ENCODE measurements at regions not wholly inside any gene's neighbourhood (a gene's known extent, or its start where the extent isn't known, plus 50 kb on each side); places are given as distances from the start of the nearest gene placed in this dataset.
"Not testable (repeated sequence)": the region's sequence is repeated elsewhere in the genome, so short reads cannot be mapped to it uniquely, and the experiment has no call there.

DNA sequence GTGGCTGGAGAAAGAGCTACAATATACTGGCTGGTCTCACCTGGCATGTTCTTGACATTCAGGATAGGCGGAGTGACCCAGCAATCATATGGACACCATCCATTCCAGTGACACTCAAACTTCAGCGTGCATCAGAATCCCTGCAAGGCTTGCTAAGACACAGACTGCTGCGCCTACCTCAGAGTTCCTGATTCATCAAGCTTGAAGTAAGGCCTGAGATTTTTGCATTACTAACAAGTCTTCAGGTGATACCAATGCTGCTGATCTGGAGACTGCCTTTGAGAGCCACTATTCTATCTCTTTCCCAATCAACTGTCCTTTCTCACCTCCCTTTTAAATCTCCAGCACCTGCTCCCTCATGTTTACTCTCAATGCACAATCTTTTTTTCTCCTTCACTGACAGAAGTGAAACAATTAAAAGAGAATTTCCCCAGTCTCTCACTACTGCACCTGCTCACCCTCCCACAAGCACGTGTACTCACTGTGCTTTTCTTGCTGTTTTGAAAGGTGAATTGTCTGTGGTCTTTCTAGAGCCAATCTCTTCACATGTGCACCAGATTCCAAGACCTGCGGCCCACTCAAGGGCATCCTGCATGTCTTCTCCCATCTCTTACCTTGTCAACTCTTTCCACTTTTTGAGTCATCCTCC lies 519.2 kb downstream of the TTLL7 start:
- not testable (repeated sequence) for H3K27ac ChIP-seq (ENCODE audit: low read length); H3K4me1 ChIP-seq (ENCODE audit: control insufficient read depth, low read depth, low read length); H3K36me3 ChIP-seq (ENCODE audit: control insufficient read depth, low read depth, low read length); H3K9ac ChIP-seq (ENCODE audit: low read length); H3K9me3 ChIP-seq (ENCODE audit: control insufficient read depth, low read depth, low read length); H3K4me3 ChIP-seq (ENCODE audit: low read length); H3K27me3 ChIP-seq (ENCODE audit: control insufficient read depth, insufficient read depth, low read length)

DNA sequence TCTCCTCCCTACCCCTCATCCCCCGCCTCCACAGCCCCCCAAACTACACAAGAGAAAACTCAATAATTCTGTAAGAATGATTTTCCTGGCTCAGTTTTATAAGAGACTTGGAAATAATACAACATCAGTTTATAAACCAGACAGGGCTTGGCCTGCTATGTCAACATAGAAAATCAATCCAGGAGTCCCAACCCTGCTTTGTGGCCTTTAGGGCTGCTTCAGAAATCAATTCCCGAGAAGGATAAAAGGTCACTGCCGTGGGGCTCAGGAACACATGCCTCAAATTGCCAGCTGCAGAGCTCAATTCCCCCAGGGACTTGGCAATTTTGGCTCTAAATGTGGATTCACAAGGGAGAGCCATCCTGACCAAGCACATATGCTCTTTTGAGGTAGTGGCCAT lies 520.8 kb downstream of the TTLL7 start:
- not testable (repeated sequence) for H3K4me1 ChIP-seq (ENCODE audit: control insufficient read depth, low read depth, low read length); H3K36me3 ChIP-seq (ENCODE audit: control insufficient read depth, low read depth, low read length); H3K9ac ChIP-seq (ENCODE audit: low read length); H3K9me3 ChIP-seq (ENCODE audit: control insufficient read depth, low read depth, low read length); H3K27me3 ChIP-seq (ENCODE audit: control insufficient read depth, insufficient read depth, low read length); H3K4me3 ChIP-seq (ENCODE audit: low read length); H3K27ac ChIP-seq (ENCODE audit: low read length)

DNA sequence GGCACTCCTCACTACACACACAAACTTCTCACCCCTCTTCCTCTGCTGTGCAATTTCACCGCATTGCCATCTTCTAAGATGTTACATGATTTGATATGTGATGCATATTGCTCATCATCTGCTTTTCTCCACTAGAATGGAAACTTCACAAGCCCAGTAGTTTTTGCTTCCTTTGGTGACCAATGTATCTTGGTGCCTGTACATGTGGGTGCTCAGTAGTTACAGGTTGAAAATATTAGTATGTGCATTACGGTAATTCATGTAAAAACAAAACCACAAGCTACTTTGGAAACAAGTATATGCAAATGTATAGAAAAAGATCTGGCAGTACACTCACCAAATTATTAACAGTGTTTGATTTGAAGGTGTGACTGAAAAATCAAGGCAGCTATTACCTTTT lies 522.4 kb downstream of the TTLL7 start:
- H3K4me1 ChIP-seq (ENCODE audit: control insufficient read depth, low read depth, low read length); H3K36me3 ChIP-seq (ENCODE audit: control insufficient read depth, low read depth, low read length); H3K4me3 ChIP-seq (ENCODE audit: low read length); H3K27ac ChIP-seq (ENCODE audit: low read length); H3K27me3 ChIP-seq (ENCODE audit: control insufficient read depth, insufficient read depth, low read length); H3K9ac ChIP-seq (ENCODE audit: low read length); H3K9me3 ChIP-seq (ENCODE audit: control insufficient read depth, low read depth, low read length): not testable (repeated sequence)

DNA sequence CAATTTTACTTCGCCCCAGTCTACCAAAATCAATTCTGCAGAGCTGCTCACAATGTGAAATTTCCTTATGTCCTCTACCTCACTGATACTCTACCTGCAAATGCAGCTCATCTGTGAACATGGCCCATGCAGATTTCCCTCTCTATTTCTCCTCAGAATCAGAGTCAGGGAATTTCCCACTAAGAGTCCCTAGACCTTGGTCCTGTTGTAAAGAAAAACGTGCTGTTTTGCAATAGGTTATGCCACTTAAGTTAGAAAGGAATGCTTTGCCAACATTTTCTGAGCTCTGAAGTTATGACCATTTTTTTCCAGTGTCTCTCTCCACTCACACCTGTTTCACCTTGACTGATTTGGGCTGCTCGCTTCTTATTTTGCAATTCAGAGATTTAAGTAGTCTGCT lies 524.0 kb downstream of the TTLL7 start:
- not testable (repeated sequence) for H3K27me3 ChIP-seq (ENCODE audit: control insufficient read depth, insufficient read depth, low read length); H3K36me3 ChIP-seq (ENCODE audit: control insufficient read depth, low read depth, low read length); H3K27ac ChIP-seq (ENCODE audit: low read length); H3K4me3 ChIP-seq (ENCODE audit: low read length); H3K9ac ChIP-seq (ENCODE audit: low read length); H3K4me1 ChIP-seq (ENCODE audit: control insufficient read depth, low read depth, low read length); H3K9me3 ChIP-seq (ENCODE audit: control insufficient read depth, low read depth, low read length)

DNA sequence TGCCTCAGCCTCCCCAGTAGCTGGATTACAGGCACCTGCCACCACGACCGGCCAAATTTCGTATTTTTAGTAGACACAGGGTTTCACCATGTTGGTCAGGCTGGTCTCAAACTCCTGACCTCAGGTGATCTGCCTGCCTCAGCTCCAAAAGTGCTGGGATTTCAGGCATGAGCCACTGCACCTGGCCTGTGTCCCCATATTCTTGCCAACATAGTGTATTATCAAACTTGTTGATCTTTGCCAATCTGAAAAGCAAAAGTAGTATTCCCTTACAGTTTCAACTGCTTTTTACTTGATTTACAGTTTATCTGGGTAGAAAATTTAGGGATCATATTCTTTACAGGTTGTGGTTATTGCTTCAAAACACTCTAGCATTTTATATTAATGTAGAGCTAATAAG lies 524.9 kb downstream of the TTLL7 start:
- not testable (repeated sequence) for H3K4me3 ChIP-seq (ENCODE audit: low read length); H3K27ac ChIP-seq (ENCODE audit: low read length); H3K9ac ChIP-seq (ENCODE audit: low read length); H3K27me3 ChIP-seq (ENCODE audit: control insufficient read depth, insufficient read depth, low read length); H3K4me1 ChIP-seq (ENCODE audit: control insufficient read depth, low read depth, low read length); H3K9me3 ChIP-seq (ENCODE audit: control insufficient read depth, low read depth, low read length); H3K36me3 ChIP-seq (ENCODE audit: control insufficient read depth, low read depth, low read length)

DNA sequence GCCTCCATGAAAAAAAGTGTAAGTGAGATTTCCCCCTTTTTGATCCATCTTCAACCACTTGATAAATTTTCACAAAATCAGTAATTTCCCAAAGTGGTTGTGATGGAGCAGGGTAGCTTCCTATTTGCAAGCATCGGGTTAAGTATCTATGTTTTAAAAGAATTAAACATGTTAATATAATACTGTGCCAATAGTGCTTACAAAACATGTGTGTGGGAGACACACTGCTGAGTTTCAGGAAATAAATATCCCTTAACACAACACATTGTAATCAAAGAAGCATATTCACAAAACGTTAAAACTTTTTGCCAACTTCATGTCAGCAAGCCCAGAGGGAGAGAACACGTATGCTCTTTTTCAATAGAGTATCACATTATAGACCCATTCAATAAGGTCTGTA lies 526.9 kb downstream of the TTLL7 start:
- not testable (repeated sequence) for H3K36me3 ChIP-seq (ENCODE audit: control insufficient read depth, low read depth, low read length); H3K27ac ChIP-seq (ENCODE audit: low read length); H3K9ac ChIP-seq (ENCODE audit: low read length); H3K9me3 ChIP-seq (ENCODE audit: control insufficient read depth, low read depth, low read length); H3K4me3 ChIP-seq (ENCODE audit: low read length); H3K4me1 ChIP-seq (ENCODE audit: control insufficient read depth, low read depth, low read length); H3K27me3 ChIP-seq (ENCODE audit: control insufficient read depth, insufficient read depth, low read length)

DNA sequence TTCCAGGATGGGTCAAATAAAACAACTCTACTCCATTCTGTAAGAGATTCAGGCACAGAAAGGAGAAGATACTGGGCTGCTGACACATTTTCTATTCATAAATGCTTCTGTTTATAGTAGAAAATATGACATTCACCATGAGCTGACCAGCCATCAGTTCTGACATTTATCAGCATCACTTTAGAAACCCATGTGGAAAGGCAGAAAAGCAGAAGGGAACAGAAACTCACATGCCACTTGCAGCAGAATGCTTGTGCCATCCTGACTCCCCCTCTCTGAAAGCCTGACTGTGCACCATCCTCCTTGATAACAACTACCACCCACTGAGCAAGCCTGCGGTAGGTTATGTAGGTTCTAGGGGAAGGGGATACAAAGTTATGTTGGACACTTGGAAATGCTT lies 527.7 kb downstream of the TTLL7 start:
- H3K27ac ChIP-seq (ENCODE audit: low read length); H3K9ac ChIP-seq (ENCODE audit: low read length); H3K36me3 ChIP-seq (ENCODE audit: control insufficient read depth, low read depth, low read length); H3K4me1 ChIP-seq (ENCODE audit: control insufficient read depth, low read depth, low read length); H3K4me3 ChIP-seq (ENCODE audit: low read length); H3K9me3 ChIP-seq (ENCODE audit: control insufficient read depth, low read depth, low read length); H3K27me3 ChIP-seq (ENCODE audit: control insufficient read depth, insufficient read depth, low read length): not testable (repeated sequence)

DNA sequence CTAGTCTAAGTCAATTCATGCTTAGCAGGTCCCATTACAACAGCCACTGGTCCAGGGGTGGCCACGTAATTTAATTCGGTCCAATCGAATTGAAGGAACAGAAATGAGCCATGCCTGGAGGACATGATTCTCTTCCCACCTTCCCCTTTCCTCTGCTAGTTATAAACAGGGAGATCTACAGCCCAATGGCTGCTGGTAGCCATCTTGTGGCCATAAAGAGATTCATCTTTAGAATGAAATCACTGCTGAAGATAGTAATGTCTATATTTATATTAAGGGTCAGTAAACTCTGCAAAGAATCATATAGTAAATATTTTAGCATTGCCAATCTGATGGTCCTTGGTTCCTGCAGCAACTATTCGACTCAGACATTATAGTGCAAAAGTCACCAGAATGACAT lies 530.6 kb downstream of the TTLL7 start:
- not testable (repeated sequence) for H3K27ac ChIP-seq (ENCODE audit: low read length); H3K9me3 ChIP-seq (ENCODE audit: control insufficient read depth, low read depth, low read length); H3K4me1 ChIP-seq (ENCODE audit: control insufficient read depth, low read depth, low read length); H3K36me3 ChIP-seq (ENCODE audit: control insufficient read depth, low read depth, low read length); H3K27me3 ChIP-seq (ENCODE audit: control insufficient read depth, insufficient read depth, low read length); H3K4me3 ChIP-seq (ENCODE audit: low read length); H3K9ac ChIP-seq (ENCODE audit: low read length)

DNA sequence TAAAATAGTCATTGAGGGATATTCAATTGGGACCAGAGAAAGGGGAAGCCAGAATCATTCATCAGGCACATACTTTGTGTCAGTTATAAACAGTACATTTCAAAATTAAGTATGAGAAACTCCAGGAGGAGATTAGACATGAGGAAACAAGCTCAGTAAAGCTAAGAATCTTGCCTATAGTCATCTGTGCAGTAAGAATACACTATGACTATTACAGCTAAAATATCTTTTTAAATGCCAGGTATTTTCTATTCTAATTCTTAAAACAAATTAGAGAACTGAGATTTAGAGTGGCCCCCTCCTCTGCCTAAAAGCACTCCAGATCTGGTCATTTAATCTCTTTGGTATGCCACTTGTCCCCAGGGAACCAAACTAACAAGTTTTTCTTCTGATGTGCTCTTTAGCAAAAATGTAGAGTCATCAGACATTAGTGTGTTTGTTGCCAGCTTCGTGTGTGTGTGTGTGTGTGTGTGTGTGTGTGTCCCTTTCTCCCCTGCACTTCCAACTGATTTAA lies 541.1 kb downstream of the TTLL7 start:
- not testable (repeated sequence) for H3K9me3 ChIP-seq (ENCODE audit: control insufficient read depth, low read depth, low read length); H3K36me3 ChIP-seq (ENCODE audit: control insufficient read depth, low read depth, low read length); H3K4me3 ChIP-seq (ENCODE audit: low read length); H3K9ac ChIP-seq (ENCODE audit: low read length); H3K27me3 ChIP-seq (ENCODE audit: control insufficient read depth, insufficient read depth, low read length); H3K4me1 ChIP-seq (ENCODE audit: control insufficient read depth, low read depth, low read length); H3K27ac ChIP-seq (ENCODE audit: low read length)

DNA sequence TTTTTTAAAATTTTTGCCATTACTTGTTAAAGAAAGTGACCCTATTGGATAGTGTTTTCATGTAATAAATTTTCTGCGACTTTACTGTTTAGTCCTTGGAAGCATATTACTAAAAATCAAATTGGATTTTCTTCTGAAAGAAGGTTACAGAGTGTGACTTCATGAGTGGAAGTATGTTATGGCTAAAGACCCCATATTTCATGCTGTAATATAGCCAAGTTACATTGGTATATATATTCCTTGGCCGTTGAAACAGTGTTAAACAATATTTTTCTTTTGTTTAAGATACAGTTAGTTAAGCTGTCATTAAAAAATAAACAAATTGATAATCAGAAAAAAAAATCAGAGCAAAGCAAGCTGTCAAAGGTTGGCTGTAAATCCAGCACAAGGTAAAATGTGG lies 541.7 kb downstream of the TTLL7 start:
- not testable (repeated sequence) for H3K27me3 ChIP-seq (ENCODE audit: control insufficient read depth, insufficient read depth, low read length); H3K36me3 ChIP-seq (ENCODE audit: control insufficient read depth, low read depth, low read length); H3K9me3 ChIP-seq (ENCODE audit: control insufficient read depth, low read depth, low read length); H3K9ac ChIP-seq (ENCODE audit: low read length); H3K4me1 ChIP-seq (ENCODE audit: control insufficient read depth, low read depth, low read length); H3K27ac ChIP-seq (ENCODE audit: low read length); H3K4me3 ChIP-seq (ENCODE audit: low read length)

DNA sequence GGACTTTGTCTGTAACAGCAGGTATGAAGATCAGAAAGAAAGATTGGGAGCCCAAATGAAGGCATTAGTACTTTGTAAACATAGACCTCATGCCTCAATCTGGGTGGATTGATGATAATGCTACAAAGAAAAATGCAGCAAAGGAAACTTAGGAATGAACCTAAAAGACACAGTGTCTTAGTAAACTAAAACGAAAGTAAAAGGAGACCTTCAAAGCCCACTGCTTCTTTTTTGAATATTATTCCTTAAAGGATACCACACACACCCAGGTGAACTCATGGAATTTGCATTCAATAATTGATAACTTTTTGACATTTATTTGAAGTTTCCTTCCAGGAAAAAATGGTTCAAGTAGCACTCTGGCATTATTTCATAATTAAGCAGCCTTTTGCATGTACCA lies 543.2 kb downstream of the TTLL7 start:
- not testable (repeated sequence) for H3K9me3 ChIP-seq (ENCODE audit: control insufficient read depth, low read depth, low read length); H3K36me3 ChIP-seq (ENCODE audit: control insufficient read depth, low read depth, low read length); H3K4me1 ChIP-seq (ENCODE audit: control insufficient read depth, low read depth, low read length); H3K9ac ChIP-seq (ENCODE audit: low read length); H3K4me3 ChIP-seq (ENCODE audit: low read length); H3K27ac ChIP-seq (ENCODE audit: low read length); H3K27me3 ChIP-seq (ENCODE audit: control insufficient read depth, insufficient read depth, low read length)

DNA sequence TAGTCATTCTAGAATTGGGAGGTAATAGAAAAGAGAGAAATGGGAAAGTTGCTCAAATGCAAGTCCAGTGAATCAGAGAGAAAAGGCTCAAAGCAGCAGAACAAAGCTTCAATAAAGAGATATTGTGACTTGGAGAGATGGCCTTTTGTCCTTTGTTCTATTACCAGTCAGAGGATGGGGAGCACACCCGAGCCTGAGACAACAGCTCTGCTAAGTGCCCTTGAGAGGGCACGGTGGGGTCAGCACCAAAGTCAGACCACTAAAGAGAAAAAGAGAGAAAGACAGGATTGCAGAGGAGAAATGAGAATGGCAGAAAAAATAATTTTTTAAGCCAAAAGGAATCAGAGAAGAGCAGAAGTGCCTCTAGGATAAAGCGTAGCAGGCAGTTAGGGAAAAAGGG lies 553.1 kb downstream of the TTLL7 start:
- H3K4me3 ChIP-seq (ENCODE audit: low read length); H3K4me1 ChIP-seq (ENCODE audit: control insufficient read depth, low read depth, low read length); H3K9me3 ChIP-seq (ENCODE audit: control insufficient read depth, low read depth, low read length); H3K36me3 ChIP-seq (ENCODE audit: control insufficient read depth, low read depth, low read length); H3K27me3 ChIP-seq (ENCODE audit: control insufficient read depth, insufficient read depth, low read length); H3K27ac ChIP-seq (ENCODE audit: low read length); H3K9ac ChIP-seq (ENCODE audit: low read length): not testable (repeated sequence)
